ENCODE measurements at regions not wholly inside any gene's neighbourhood (a gene's known extent, or its start where the extent isn't known, plus 50 kb on each side); places are given as distances from the start of the nearest gene placed in this dataset.

- no peak for DNase-seq (ENCODE audit: low spot score)
Observed at GRCh38 chr10:4053940-4054339, 268.9 kb upstream of the KLF6 start.

GRCh38 chr10:4051641-4052151, 266.7 kb upstream of the KLF6 start:
- no peak for DNase-seq (ENCODE audit: low spot score)

- no peak for DNase-seq (ENCODE audit: low spot score)
Observed at GRCh38 chr10:4051011-4051640, 266.1 kb upstream of the KLF6 start.

- no peak for DNase-seq (ENCODE audit: low spot score)
Observed at GRCh38 chr10:4050061-4050460, 265.1 kb upstream of the KLF6 start.

GRCh38 chr10:4049348-4049747, 264.3 kb upstream of the KLF6 start:
- DNase-seq (ENCODE audit: low spot score): no peak

GRCh38 chr10:4048236-4048864, 263.3 kb upstream of the KLF6 start:
- DNase-seq (ENCODE audit: low spot score): no peak

GRCh38 chr10:4046712-4047354, 261.8 kb upstream of the KLF6 start:
- DNase-seq (ENCODE audit: low spot score): no peak

GRCh38 chr10:4046030-4046429, 261.0 kb upstream of the KLF6 start:
- DNase-seq (ENCODE audit: low spot score): no peak

- DNase-seq (ENCODE audit: low spot score): no peak
Observed at GRCh38 chr10:4043897-4044665, 259.1 kb upstream of the KLF6 start.

- DNase-seq (ENCODE audit: low spot score): no peak
Observed at GRCh38 chr10:4041635-4042034, 256.6 kb upstream of the KLF6 start.

- no peak for DNase-seq (ENCODE audit: low spot score)
Observed at GRCh38 chr10:4038000-4038399, 253.0 kb upstream of the KLF6 start.

GRCh38 chr10:4035599-4035945, 250.6 kb upstream of the KLF6 start:
- no peak for DNase-seq (ENCODE audit: low spot score)

GRCh38 chr10:4034907-4035598, 250.0 kb upstream of the KLF6 start:
- DNase-seq (ENCODE audit: low spot score): no peak

- DNase-seq (ENCODE audit: low spot score): no peak
Observed at GRCh38 chr10:4033341-4033896, 248.4 kb upstream of the KLF6 start.

GRCh38 chr10:4029866-4030265, 244.9 kb upstream of the KLF6 start:
- DNase-seq (ENCODE audit: low spot score): no peak

- DNase-seq (ENCODE audit: low spot score): no peak
Observed at GRCh38 chr10:4028854-4029583, 244.0 kb upstream of the KLF6 start.

- DNase-seq (ENCODE audit: low spot score): no peak
Observed at GRCh38 chr10:4028027-4028471, 243.0 kb upstream of the KLF6 start.

- DNase-seq (ENCODE audit: low spot score): no peak
Observed at GRCh38 chr10:4025339-4025738, 240.3 kb upstream of the KLF6 start.

GRCh38 chr10:4024516-4025245, 239.7 kb upstream of the KLF6 start:
- DNase-seq (ENCODE audit: low spot score): no peak

- DNase-seq (ENCODE audit: low spot score): no peak
Observed at GRCh38 chr10:4024027-4024426, 239.0 kb upstream of the KLF6 start.

All from hematopoietic multipotent progenitor cell treated with erythropoietin and hydrocortisone succinate and interleukin-3 and kit ligand, for 17 days (in vitro differentiated cells).